HEK293 (cell line): ENCODE measurements at regions not wholly inside any gene's neighbourhood (a gene's known extent, or its start where the extent isn't known, plus 50 kb on each side); places are given as distances from the start of the nearest gene placed in this dataset.

Source experiments
- CTCF ChIA-PET: fragments of 350-600 bp; formaldehyde crosslinking; extraction: SDS; loops from one replicate; lab custom pipeline; 2021; ENCODE audit warnings: antibody characterized with exemption; lab: Yijun Ruan, JAX
- POLR2A ChIA-PET: fragments of 300-600 bp; formaldehyde crosslinking; extraction: SDS; loops from one replicate; lab custom pipeline; 2020; ENCODE audit warnings: antibody characterized with exemption, inconsistent platforms; lab: Yijun Ruan, JAX
- H3K27ac ChIP-seq: fragments of 200-500 bp; sonication (Bioruptor generic); 2 replicates; pipeline ENCODE4 v1.5.1; 2014; ENCODE audit warnings: low read depth, low read length, control low read depth, inconsistent platforms; ENCODE audit errors: extremely low read depth
- H3K36me3 ChIP-seq, 2 experiments: fragments of 200-500 bp in 1 of 2; sonication (Bioruptor generic) in 1 of 2; 1 replicate in 1 of 2; 2 replicates in 1 of 2; pipeline ENCODE4 v1.5.1; 2014 to 2017; ENCODE audit warnings: inconsistent platforms in 2 of 2, low read length in 2 of 2; ENCODE audit not compliant: control insufficient read depth in 2 of 2, insufficient read depth in 1 of 2
- H3K4me1 ChIP-seq: fragments of 200-500 bp; sonication (Bioruptor generic); 2 replicates; pipeline ENCODE4 v1.5.1; 2014; ENCODE audit warnings: mild to moderate bottlenecking, low read length, inconsistent platforms; ENCODE audit not compliant: control insufficient read depth, insufficient read depth
- H3K4me3 ChIP-seq: 2 replicates; pipeline ENCODE4 v1.5.1; 2011; ENCODE audit warnings: low read depth, mild to moderate bottlenecking, control low read depth, low read length, moderate library complexity
- H3K9me3 ChIP-seq: fragments of 200-500 bp; sonication (Bioruptor generic); 2 replicates; pipeline ENCODE4 v1.5.1; 2014; ENCODE audit warnings: low read depth, low read length, inconsistent platforms; ENCODE audit not compliant: control insufficient read depth, insufficient read depth
- BCL11A ChIP-seq: fragments of 450-650 bp; formaldehyde crosslinking; IDR thresholded peaks from 2 replicates; pipeline ENCODE4 v1.5.1; 2016; ENCODE audit warnings: low read depth, missing biosample characterization, missing genetic modification characterization
- GFI1B ChIP-seq: fragments of 450-650 bp; formaldehyde crosslinking; IDR thresholded peaks from 2 replicates; pipeline ENCODE4 v1.5.1; 2016; ENCODE audit warnings: missing biosample characterization, missing genetic modification characterization
- GLIS2 ChIP-seq: fragments of 450-650 bp; formaldehyde crosslinking; IDR thresholded peaks from 2 replicates; pipeline ENCODE4 v1.5.1; 2016; ENCODE audit warnings: missing biosample characterization, missing genetic modification characterization
- HOXA7 ChIP-seq: sonication (generic); formaldehyde crosslinking; IDR thresholded peaks from 2 replicates; pipeline ENCODE4 v1.8.1; 2022; ENCODE audit warnings: missing genetic modification reagents, borderline replicate concordance
- SCRT2 ChIP-seq: fragments of 450-650 bp; formaldehyde crosslinking; IDR thresholded peaks from 2 replicates; pipeline ENCODE4 v1.5.1; 2016; ENCODE audit warnings: missing biosample characterization, missing genetic modification characterization
- SP7 ChIP-seq: fragments of 450-650 bp; formaldehyde crosslinking; IDR thresholded peaks from 2 replicates; pipeline ENCODE4 v1.5.1; 2016; ENCODE audit warnings: missing biosample characterization, missing genetic modification characterization
- YY2 ChIP-seq: fragments of 450-650 bp; formaldehyde crosslinking; IDR thresholded peaks from 2 replicates; pipeline ENCODE4 v1.5.1; 2016; ENCODE audit warnings: missing biosample characterization, missing genetic modification characterization
- ZBTB17 ChIP-seq: fragments of 450-650 bp; formaldehyde crosslinking; IDR thresholded peaks from 2 replicates; pipeline ENCODE4 v1.5.1; 2016; ENCODE audit warnings: missing biosample characterization, missing genetic modification characterization
- ZBTB48 ChIP-seq: fragments of 450-650 bp; formaldehyde crosslinking; IDR thresholded peaks from 2 replicates; pipeline ENCODE4 v1.5.1; 2016; ENCODE audit warnings: missing biosample characterization, missing genetic modification characterization
- ZBTB6 ChIP-seq: fragments of 450-650 bp; formaldehyde crosslinking; IDR thresholded peaks from 2 replicates; pipeline ENCODE4 v1.5.1; 2017; ENCODE audit warnings: missing biosample characterization, missing genetic modification characterization
- ZBTB7A ChIP-seq: fragments of 450-650 bp; formaldehyde crosslinking; IDR thresholded peaks from 2 replicates; pipeline ENCODE4 v1.5.1; 2016; ENCODE audit warnings: low read depth, missing biosample characterization, missing genetic modification characterization
- ZBTB8A ChIP-seq: fragments of 450-650 bp; formaldehyde crosslinking; IDR thresholded peaks from 2 replicates; pipeline ENCODE4 v1.5.1; 2016; ENCODE audit warnings: missing biosample characterization, missing genetic modification characterization
- ZFHX2 ChIP-seq: fragments of 450-650 bp; formaldehyde crosslinking; conservative IDR thresholded peaks from 2 replicates; pipeline ENCODE4 v1.5.1; 2016; ENCODE audit warnings: missing biosample characterization, missing genetic modification characterization
- ZFP3 ChIP-seq: fragments of 450-650 bp; formaldehyde crosslinking; IDR thresholded peaks from 2 replicates; pipeline ENCODE4 v1.5.1; 2016; ENCODE audit warnings: low read depth, missing biosample characterization, missing genetic modification characterization
- ZNF114 ChIP-seq: fragments of 450-650 bp; formaldehyde crosslinking; IDR thresholded peaks from 2 replicates; pipeline ENCODE4 v1.5.0; 2017; ENCODE audit warnings: missing biosample characterization, missing genetic modification characterization
- ZNF132 ChIP-seq: fragments of 450-650 bp; formaldehyde crosslinking; IDR thresholded peaks from 2 replicates; pipeline ENCODE4 v1.5.1; 2017; ENCODE audit warnings: missing biosample characterization, missing genetic modification characterization, borderline replicate concordance
- ZNF138 ChIP-seq: fragments of 450-650 bp; formaldehyde crosslinking; IDR thresholded peaks from 2 replicates; pipeline ENCODE4 v1.5.1; 2016; ENCODE audit warnings: missing biosample characterization, missing genetic modification characterization, borderline replicate concordance
- ZNF140 ChIP-seq: fragments of 450-650 bp; formaldehyde crosslinking; IDR thresholded peaks from 2 replicates; pipeline ENCODE4 v1.5.1; 2016; ENCODE audit warnings: missing biosample characterization, missing genetic modification characterization
- ZNF174 ChIP-seq: fragments of 450-650 bp; formaldehyde crosslinking; IDR thresholded peaks from 2 replicates; pipeline ENCODE4 v1.5.0; 2017; ENCODE audit warnings: missing biosample characterization, mild to moderate bottlenecking, missing genetic modification characterization
- ZNF350 ChIP-seq: fragments of 450-650 bp; formaldehyde crosslinking; IDR thresholded peaks from 2 replicates; pipeline ENCODE4 v1.5.0; 2017; ENCODE audit warnings: missing biosample characterization, mild to moderate bottlenecking, missing genetic modification characterization
- ZNF37A ChIP-seq: fragments of 450-650 bp; IDR thresholded peaks from 2 replicates; pipeline ENCODE4 v1.5.1; 2018; ENCODE audit warnings: missing biosample characterization, missing genetic modification characterization
- ZNF510 ChIP-seq: fragments of 450-650 bp; formaldehyde crosslinking; IDR thresholded peaks from 2 replicates; pipeline ENCODE4 v1.5.1; 2018; ENCODE audit warnings: mild to moderate bottlenecking, missing genetic modification characterization, missing biosample characterization; ENCODE audit not compliant: insufficient replicate concordance
- ZNF514 ChIP-seq: fragments of 450-650 bp; formaldehyde crosslinking; IDR thresholded peaks from 2 replicates; pipeline ENCODE4 v1.5.1; 2016; ENCODE audit warnings: missing biosample characterization, missing genetic modification characterization
- ZNF529 ChIP-seq: fragments of 450-650 bp; formaldehyde crosslinking; IDR thresholded peaks from 2 replicates; pipeline ENCODE4 v1.5.1; 2017; ENCODE audit warnings: missing genetic modification characterization, missing biosample characterization; ENCODE audit not compliant: insufficient replicate concordance
- ZNF544 ChIP-seq: fragments of 450-650 bp; formaldehyde crosslinking; IDR thresholded peaks from 2 replicates; pipeline ENCODE4 v1.5.0; 2017; ENCODE audit warnings: missing biosample characterization, missing genetic modification characterization
- ZNF585B ChIP-seq: fragments of 450-650 bp; formaldehyde crosslinking; IDR thresholded peaks from 2 replicates; pipeline ENCODE4 v1.5.1; 2016; ENCODE audit warnings: missing biosample characterization, missing genetic modification characterization
- ZNF76 ChIP-seq: fragments of 450-650 bp; formaldehyde crosslinking; IDR thresholded peaks from 2 replicates; pipeline ENCODE4; 2016; ENCODE audit warnings: low read depth, missing biosample characterization, missing genetic modification characterization, borderline replicate concordance
- ZNF785 ChIP-seq: fragments of 450-650 bp; formaldehyde crosslinking; IDR thresholded peaks from 2 replicates; pipeline ENCODE4 v1.5.1; 2016; ENCODE audit warnings: missing biosample characterization, missing genetic modification characterization
- ZNF791 ChIP-seq: fragments of 450-650 bp; formaldehyde crosslinking; IDR thresholded peaks from 2 replicates; pipeline ENCODE4 v1.5.1; 2016; ENCODE audit warnings: missing biosample characterization, missing genetic modification characterization
- ZNF830 ChIP-seq: fragments of 450-650 bp; IDR thresholded peaks from 2 replicates; pipeline ENCODE4 v1.5.0; 2018; ENCODE audit warnings: missing biosample characterization, missing genetic modification characterization, low read depth, mild to moderate bottlenecking, moderate library complexity
- ZNF837 ChIP-seq: fragments of 450-650 bp; formaldehyde crosslinking; IDR thresholded peaks from 2 replicates; pipeline ENCODE4 v1.5.1; 2016; ENCODE audit warnings: missing biosample characterization, missing genetic modification characterization

- Histone ChIP-seq H3K4me1 (no peaks in the 10 kb centered on the region), H3K4me3 (no peak overlapping the region), H3K27ac (no peak overlapping the region), H3K9me3 (no peaks in the 10 kb centered on the region), H3K36me3 (no peaks in the 10 kb centered on the region)
- POLR2A ChIA-PET = no interaction called here
- CTCF ChIA-PET = no interaction called here
- TF ChIP-seq ZNF132 (tag by site-specific recombination) = no peak
- no peak for TF ChIP-seq ZBTB7A (tag by site-specific recombination)
- no peak for TF ChIP-seq SP7
- TF ChIP-seq GLIS2 = no peak
- no peak for TF ChIP-seq ZNF785 (tag by site-specific recombination)
- TF ChIP-seq ZFP3 (tag by site-specific recombination) = no peak
- TF ChIP-seq ZBTB8A = no peak
- TF ChIP-seq YY2 (tag by site-specific recombination) = no peak
- TF ChIP-seq ZNF37A (tag by site-specific recombination) = no peak
- TF ChIP-seq ZNF791 (tag by site-specific recombination) = no peak
- TF ChIP-seq SCRT2 (tag by site-specific recombination) = no peak
- TF ChIP-seq ZBTB17 (tag by site-specific recombination) = no peak
- no peak for TF ChIP-seq ZNF76 (tag by site-specific recombination)
- no peak for TF ChIP-seq HOXA7 (CRISPR knock-in tag)
- TF ChIP-seq ZNF830 (tag by site-specific recombination) = no peak
- TF ChIP-seq ZNF544 = no peak
Measured at GRCh38 chr2:128782411-128783192, 463.9 kb upstream of the HS6ST1 start.

GRCh38 chr2:128783193-128783671 is 464.6 kb upstream of the HS6ST1 start:
- ChIA-PET POLR2A (no interaction called here), CTCF (no interaction called here)
- no peaks in the 10 kb centered on the region for H3K9me3 ChIP-seq
- no peaks in the 10 kb centered on the region for H3K36me3 ChIP-seq
- no peaks in the 10 kb centered on the region for H3K4me1 ChIP-seq
- H3K4me3 ChIP-seq = no peak overlapping the region
- TF ChIP-seq ZNF510 (tag by site-specific recombination) = no peak
- no peak for TF ChIP-seq ZBTB6
- TF ChIP-seq ZFHX2 = no peak
- no peak for TF ChIP-seq ZNF785 (tag by site-specific recombination)
- no peak for TF ChIP-seq ZNF585B (tag by site-specific recombination)
- no peak for TF ChIP-seq ZNF140
- TF ChIP-seq ZNF514 (tag by site-specific recombination) = no peak
- no peak for TF ChIP-seq BCL11A
- no peak for TF ChIP-seq ZNF138
- no peak overlapping the region for H3K27ac ChIP-seq

GRCh38 chr2:128783896-128784295 is 465.2 kb upstream of the HS6ST1 start:
- H3K27ac ChIP-seq = no peak overlapping the region
- ChIA-PET POLR2A (no interaction called here), CTCF (no interaction called here)
- no peak overlapping the region for H3K4me3 ChIP-seq
- H3K9me3 ChIP-seq = no peaks in the 10 kb centered on the region
- H3K36me3 ChIP-seq = no peaks in the 10 kb centered on the region
- no peaks in the 10 kb centered on the region for H3K4me1 ChIP-seq
- TF ChIP-seq ZNF350 (tag by site-specific recombination) (no peak), GFI1B (tag by site-specific recombination) (no peak), ZBTB17 (tag by site-specific recombination) (no peak), ZNF529 (no peak), ZNF114 (tag by site-specific recombination) (no peak), ZNF837 (no peak), ZNF174 (tag by site-specific recombination) (no peak), ZBTB48 (tag by site-specific recombination) (no peak)
